H9 (cell line): ENCODE measurements at regions not wholly inside any gene's neighbourhood (a gene's known extent, or its start where the extent isn't known, plus 50 kb on each side); places are given as distances from the start of the nearest gene placed in this dataset.

Source experiments
- DNase-seq: peaks from one replicate; pipeline ENCODE4 v3.0.0-alpha.2; 2017
- H2AFZ ChIP-seq: one replicate; pipeline ENCODE4 v1.6.1; 2013; ENCODE audit warnings: mild to moderate bottlenecking, low read length, control low read depth, moderate library complexity
- H2AK5ac ChIP-seq: 2 replicates; pipeline ENCODE4 v1.6.1; 2013; ENCODE audit warnings: low read length, control low read depth, mixed read lengths; ENCODE audit not compliant: insufficient read length
- H2BK120ac ChIP-seq: one replicate; pipeline ENCODE4 v1.6.1; 2013; ENCODE audit warnings: low read depth, mild to moderate bottlenecking, low read length, control low read depth, inconsistent platforms; ENCODE audit not compliant: poor library complexity, severe bottlenecking
- H2BK12ac ChIP-seq: 2 replicates; pipeline ENCODE4 v1.6.1; 2013; ENCODE audit warnings: low read length, control low read depth, mixed read lengths, low read depth; ENCODE audit not compliant: insufficient read length
- H2BK15ac ChIP-seq: 2 replicates; pipeline ENCODE4 v1.6.1; 2013; ENCODE audit warnings: low read depth, low read length, control low read depth
- H2BK20ac ChIP-seq: one replicate; pipeline ENCODE4 v1.6.1; 2013; ENCODE audit warnings: low read depth, mild to moderate bottlenecking, low read length, control low read depth, inconsistent platforms; ENCODE audit not compliant: poor library complexity, severe bottlenecking
- H2BK5ac ChIP-seq: 2 replicates; pipeline ENCODE4 v1.6.1; 2013; ENCODE audit warnings: low read length, control low read depth, mixed read lengths; ENCODE audit not compliant: insufficient read length
- H3K14ac ChIP-seq: 2 replicates; pipeline ENCODE4 v1.6.1; 2013; ENCODE audit warnings: low read length, control low read depth; ENCODE audit not compliant: insufficient read depth
- H3K18ac ChIP-seq: 2 replicates; pipeline ENCODE4 v1.6.1; 2013; ENCODE audit warnings: low read depth, mild to moderate bottlenecking, mixed read lengths, low read length, control low read depth; ENCODE audit not compliant: insufficient read length
- H3K23ac ChIP-seq: 2 replicates; pipeline ENCODE4 v1.6.1; 2013; ENCODE audit warnings: low read length, control low read depth, mixed read lengths, low read depth; ENCODE audit not compliant: insufficient read length
- H3K23me2 ChIP-seq: 2 replicates; pipeline ENCODE4 v1.6.1; 2013; ENCODE audit warnings: low read depth, mild to moderate bottlenecking, mixed read lengths, low read length, control low read depth; ENCODE audit not compliant: insufficient read length, poor library complexity, severe bottlenecking
- H3K27ac ChIP-seq: 2 replicates; pipeline ENCODE4 v1.5.1; 2013; ENCODE audit warnings: low read length, control low read depth, mixed read lengths, low read depth; ENCODE audit not compliant: insufficient read length
- H3K27me3 ChIP-seq: 2 replicates; pipeline ENCODE4 v1.6.1; 2013; ENCODE audit warnings: low read length, control low read depth, inconsistent platforms; ENCODE audit not compliant: insufficient read depth
- H3K4ac ChIP-seq: 2 replicates; pipeline ENCODE4 v1.6.1; 2013; ENCODE audit warnings: low read depth, mild to moderate bottlenecking, control low read depth, inconsistent platforms, low read length, moderate library complexity
- H3K4me1 ChIP-seq: 2 replicates; pipeline ENCODE4 v1.6.1; 2013; ENCODE audit warnings: low read length, control low read depth, inconsistent platforms; ENCODE audit not compliant: insufficient read depth
- H3K4me2 ChIP-seq: 2 replicates; pipeline ENCODE4 v1.6.1; 2013; ENCODE audit warnings: low read length, control low read depth, mixed read lengths; ENCODE audit not compliant: insufficient read length, insufficient read depth
- H3K56ac ChIP-seq: 2 replicates; pipeline ENCODE4 v1.6.1; 2013; ENCODE audit warnings: low read depth, mild to moderate bottlenecking, mixed read lengths, low read length, control low read depth; ENCODE audit not compliant: insufficient read length
- H3K79me1 ChIP-seq: 2 replicates; pipeline ENCODE4 v1.6.1; 2013; ENCODE audit warnings: low read depth, mild to moderate bottlenecking, moderate library complexity, low read length, control low read depth, inconsistent platforms; ENCODE audit not compliant: insufficient read depth, poor library complexity, severe bottlenecking
- H3K79me2 ChIP-seq: 2 replicates; pipeline ENCODE4 v1.6.1; 2013; ENCODE audit warnings: low read length, control low read depth, inconsistent platforms; ENCODE audit not compliant: insufficient read depth
- H3K9ac ChIP-seq: 2 replicates; pipeline ENCODE4 v1.6.1; 2013; ENCODE audit warnings: low read length, control low read depth, mixed read lengths; ENCODE audit not compliant: insufficient read length; ENCODE audit errors: extremely low read depth
- H3K9me3 ChIP-seq: one replicate; pipeline ENCODE4 v1.6.1; 2013; ENCODE audit warnings: low read depth, low read length, inconsistent platforms; ENCODE audit not compliant: control insufficient read depth
- H3T11ph ChIP-seq: one replicate; pipeline ENCODE4 v1.6.1; 2013; ENCODE audit warnings: mild to moderate bottlenecking, low read length, control low read depth, inconsistent platforms
- H4K20me1 ChIP-seq: one replicate; pipeline ENCODE4 v1.6.1; 2013; ENCODE audit not compliant: control insufficient read depth, insufficient read length, insufficient read depth
- H4K5ac ChIP-seq: 2 replicates; pipeline ENCODE4 v1.6.1; 2013; ENCODE audit warnings: low read depth, mild to moderate bottlenecking, mixed read lengths, low read length, control low read depth; ENCODE audit not compliant: insufficient read length
- H4K8ac ChIP-seq: replicated peaks from 2 replicates; pipeline ENCODE4 v1.6.1; 2013; ENCODE audit warnings: low read length, control low read depth, mixed read lengths, low read depth; ENCODE audit not compliant: insufficient read length
- H4K91ac ChIP-seq: 2 replicates; pipeline ENCODE4 v1.6.1; 2013; ENCODE audit warnings: low read depth, mild to moderate bottlenecking, moderate library complexity, mixed read lengths, low read length, control low read depth; ENCODE audit not compliant: insufficient read length
- H3K27ac Mint-ChIP-seq, 3 experiments: 2 replicates in 2 of 3; 3 replicates in 1 of 3; pipeline ENCODE4 v1.8.0; 2020 to 2021; ENCODE audit warnings: mixed read lengths in 3 of 3, mild to moderate bottlenecking in 1 of 3, moderate library complexity in 1 of 3
- H3K27me3 Mint-ChIP-seq: 2 replicates; pipeline ENCODE4 v1.8.0; 2021; ENCODE audit warnings: low read depth, mild to moderate bottlenecking, moderate library complexity, mixed read lengths
- H3K36me3 Mint-ChIP-seq, 3 experiments: 2 replicates in 2 of 3; 3 replicates in 1 of 3; pipeline ENCODE4 v1.8.0; 2020 to 2021; ENCODE audit warnings: low read depth in 3 of 3, mixed read lengths in 3 of 3; ENCODE audit not compliant: insufficient read depth in 1 of 3
- H3K4me1 Mint-ChIP-seq, 2 experiments: 2 replicates each; pipeline ENCODE4 v1.8.0; 2020; ENCODE audit warnings: mixed read lengths in 2 of 2
- H3K4me3 Mint-ChIP-seq, 2 experiments: 2 replicates in 1 of 2; 3 replicates in 1 of 2; pipeline ENCODE4 v1.8.0; 2020 to 2021; ENCODE audit warnings: mild to moderate bottlenecking in 2 of 2, mixed read lengths in 2 of 2, moderate library complexity in 1 of 2
- H3K9me3 Mint-ChIP-seq, 2 experiments: 2 replicates in 1 of 2; 3 replicates in 1 of 2; pipeline ENCODE4 v1.8.0; 2020; ENCODE audit warnings: mild to moderate bottlenecking in 2 of 2, mixed read lengths in 2 of 2, moderate library complexity in 1 of 2
- WGBS: extraction: QIAGEN DNeasy Blood & Tissue Kit; methylation state at CpG from one replicate; pipeline ENCODE4 v1.1.7; 2013; ENCODE audit warnings: missing lambda C conversion rate, low lambda C conversion rate, mixed read lengths; ENCODE audit not compliant: insufficient read length; ENCODE audit errors: extremely low coverage; 5-methylcytosine and 5-hydroxymethylcytosine counted together
- TF ChIP-seq, protein P1 (sequence below): fragments of 200-600 bp; sonication (generic); conservative IDR thresholded peaks from 3 replicates; pipeline ENCODE4 v1.8.0; 2021; ENCODE audit warnings: antibody characterized with exemption, mild to moderate bottlenecking

DNA sequence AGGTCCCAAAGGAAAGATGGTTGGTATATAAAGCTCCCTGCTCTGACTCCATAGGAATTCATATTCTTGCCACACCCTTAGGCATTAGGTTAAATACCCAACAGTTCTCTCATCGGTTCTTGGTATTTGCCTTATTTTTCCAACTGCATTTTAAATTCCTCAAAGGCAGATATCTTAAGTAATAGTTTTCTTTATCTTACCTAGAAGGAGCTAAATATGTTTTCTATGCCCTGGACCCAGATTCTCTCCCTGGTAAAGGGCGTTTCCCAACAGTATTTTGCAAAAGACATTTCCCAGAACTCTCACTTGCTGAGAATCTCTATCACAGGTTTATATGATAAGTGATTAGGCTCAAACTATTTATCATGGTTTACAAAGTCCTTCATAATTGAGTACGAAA lies 158.6 kb upstream of the BDNF start:
- TF ChIP-seq, protein P1, sequence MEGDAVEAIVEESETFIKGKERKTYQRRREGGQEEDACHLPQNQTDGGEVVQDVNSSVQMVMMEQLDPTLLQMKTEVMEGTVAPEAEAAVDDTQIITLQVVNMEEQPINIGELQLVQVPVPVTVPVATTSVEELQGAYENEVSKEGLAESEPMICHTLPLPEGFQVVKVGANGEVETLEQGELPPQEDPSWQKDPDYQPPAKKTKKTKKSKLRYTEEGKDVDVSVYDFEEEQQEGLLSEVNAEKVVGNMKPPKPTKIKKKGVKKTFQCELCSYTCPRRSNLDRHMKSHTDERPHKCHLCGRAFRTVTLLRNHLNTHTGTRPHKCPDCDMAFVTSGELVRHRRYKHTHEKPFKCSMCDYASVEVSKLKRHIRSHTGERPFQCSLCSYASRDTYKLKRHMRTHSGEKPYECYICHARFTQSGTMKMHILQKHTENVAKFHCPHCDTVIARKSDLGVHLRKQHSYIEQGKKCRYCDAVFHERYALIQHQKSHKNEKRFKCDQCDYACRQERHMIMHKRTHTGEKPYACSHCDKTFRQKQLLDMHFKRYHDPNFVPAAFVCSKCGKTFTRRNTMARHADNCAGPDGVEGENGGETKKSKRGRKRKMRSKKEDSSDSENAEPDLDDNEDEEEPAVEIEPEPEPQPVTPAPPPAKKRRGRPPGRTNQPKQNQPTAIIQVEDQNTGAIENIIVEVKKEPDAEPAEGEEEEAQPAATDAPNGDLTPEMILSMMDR, result no peak
- H4K91ac ChIP-seq, result no peak overlapping the region
- H3K27ac ChIP-seq, result no peak overlapping the region
- no peak overlapping the region for H3K9ac ChIP-seq
- no peak overlapping the region for H2BK12ac ChIP-seq
- no CpG with 5 or more reads among the region's 3 CpGs for WGBS
- no peak overlapping the region for H3T11ph ChIP-seq
- no peaks in the 10 kb centered on the region for H4K20me1 ChIP-seq
- Mint-ChIP-seq H3K27me3 (no peaks in the 10 kb centered on the region), H3K36me3 (no peaks in the 10 kb centered on the region), H3K9me3 (no peaks in the 10 kb centered on the region; a peak in 1 of 5 replicates), H3K27ac (no peak overlapping the region), H3K4me3 (no peak overlapping the region), H3K4me1 (peaks cover 0 to 2% of the 10 kb centered on the region in 2 experiments; a peak in 2 of 4 replicates)
- no peak overlapping the region for H3K23ac ChIP-seq
- H3K14ac ChIP-seq, result no peak overlapping the region
- H2AFZ ChIP-seq, result no peak overlapping the region
- no peak for DNase-seq
- no peak overlapping the region for H3K56ac ChIP-seq
- H2BK5ac ChIP-seq, result no peak overlapping the region
- H3K4me2 ChIP-seq, result no peak overlapping the region
- no peak overlapping the region for H2BK20ac ChIP-seq
- H3K9me3 ChIP-seq, result no peaks in the 10 kb centered on the region
- H2BK15ac ChIP-seq, result no peak overlapping the region
- no peak overlapping the region for H2AK5ac ChIP-seq
- no peaks in the 10 kb centered on the region for H3K23me2 ChIP-seq
- no peaks in the 10 kb centered on the region for H3K4me1 ChIP-seq
- no peaks in the 10 kb centered on the region for H3K79me1 ChIP-seq
- no peak overlapping the region for H4K8ac ChIP-seq
- no peak overlapping the region for H3K18ac ChIP-seq
- no peak overlapping the region for H3K4ac ChIP-seq
- no peak overlapping the region for H2BK120ac ChIP-seq
- H3K79me2 ChIP-seq, result no peaks in the 10 kb centered on the region
- no peak overlapping the region for H4K5ac ChIP-seq
- H3K27me3 ChIP-seq, result no peaks in the 10 kb centered on the region
